ENCODE measurements at regions not wholly inside any gene's neighbourhood (a gene's known extent, or its start where the extent isn't known, plus 50 kb on each side); places are given as distances from the start of the nearest gene placed in this dataset.
A peak's percentile ranks its signal among the peaks of the same experiment; 100 is the strongest.

- TF ChIP-seq, protein P1, sequence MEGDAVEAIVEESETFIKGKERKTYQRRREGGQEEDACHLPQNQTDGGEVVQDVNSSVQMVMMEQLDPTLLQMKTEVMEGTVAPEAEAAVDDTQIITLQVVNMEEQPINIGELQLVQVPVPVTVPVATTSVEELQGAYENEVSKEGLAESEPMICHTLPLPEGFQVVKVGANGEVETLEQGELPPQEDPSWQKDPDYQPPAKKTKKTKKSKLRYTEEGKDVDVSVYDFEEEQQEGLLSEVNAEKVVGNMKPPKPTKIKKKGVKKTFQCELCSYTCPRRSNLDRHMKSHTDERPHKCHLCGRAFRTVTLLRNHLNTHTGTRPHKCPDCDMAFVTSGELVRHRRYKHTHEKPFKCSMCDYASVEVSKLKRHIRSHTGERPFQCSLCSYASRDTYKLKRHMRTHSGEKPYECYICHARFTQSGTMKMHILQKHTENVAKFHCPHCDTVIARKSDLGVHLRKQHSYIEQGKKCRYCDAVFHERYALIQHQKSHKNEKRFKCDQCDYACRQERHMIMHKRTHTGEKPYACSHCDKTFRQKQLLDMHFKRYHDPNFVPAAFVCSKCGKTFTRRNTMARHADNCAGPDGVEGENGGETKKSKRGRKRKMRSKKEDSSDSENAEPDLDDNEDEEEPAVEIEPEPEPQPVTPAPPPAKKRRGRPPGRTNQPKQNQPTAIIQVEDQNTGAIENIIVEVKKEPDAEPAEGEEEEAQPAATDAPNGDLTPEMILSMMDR (IDR thresholded peaks at IDR 0.05; ENCODE audit: low read depth, low read length, missing control alignments) = no peak
- DNase-seq (ENCODE audit: extremely low read depth, low read depth) = peak; percentile 37
- H3K4me3 ChIP-seq (replicated peaks; ENCODE audit: low read depth, low read length) = no peak overlapping the region
Measured at GRCh38 chr2:196399722-196400691, 228.6 kb upstream of the STK17B start.

DNA sequence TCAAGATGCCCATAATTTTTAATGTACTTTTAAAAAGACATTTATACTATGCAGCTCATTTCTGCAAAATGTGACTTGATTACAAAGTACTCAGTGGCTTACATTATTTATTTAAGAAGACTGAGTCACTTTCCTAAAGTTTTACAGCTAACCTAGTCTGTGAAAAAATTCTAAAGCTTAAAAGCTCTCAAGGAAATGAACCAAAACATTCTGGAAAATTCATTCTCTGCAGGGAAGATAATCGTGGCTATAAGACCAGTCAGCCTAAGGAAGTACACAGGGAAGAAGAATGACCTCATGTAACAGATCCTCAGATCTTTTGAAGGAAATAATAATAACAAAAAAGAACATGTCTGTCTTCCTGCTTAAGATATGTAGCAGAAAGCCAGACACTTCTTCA lies 232.1 kb upstream of the STK17B start:
- H3K4me3 ChIP-seq (replicated peaks; ENCODE audit: low read depth, low read length) = no peak overlapping the region
- TF ChIP-seq, protein P1 (IDR thresholded peaks at IDR 0.05; ENCODE audit: low read depth, low read length, missing control alignments) = no peak
- DNase-seq (ENCODE audit: extremely low read depth, low read depth) = no peak

- TF ChIP-seq, protein P1 (IDR thresholded peaks at IDR 0.05; ENCODE audit: low read depth, low read length, missing control alignments) = no peak
- no peak for DNase-seq (ENCODE audit: extremely low read depth, low read depth)
- no peak overlapping the region for H3K4me3 ChIP-seq (replicated peaks; ENCODE audit: low read depth, low read length)
Measured at GRCh38 chr2:196404276-196404675, 232.9 kb upstream of the STK17B start.

DNA sequence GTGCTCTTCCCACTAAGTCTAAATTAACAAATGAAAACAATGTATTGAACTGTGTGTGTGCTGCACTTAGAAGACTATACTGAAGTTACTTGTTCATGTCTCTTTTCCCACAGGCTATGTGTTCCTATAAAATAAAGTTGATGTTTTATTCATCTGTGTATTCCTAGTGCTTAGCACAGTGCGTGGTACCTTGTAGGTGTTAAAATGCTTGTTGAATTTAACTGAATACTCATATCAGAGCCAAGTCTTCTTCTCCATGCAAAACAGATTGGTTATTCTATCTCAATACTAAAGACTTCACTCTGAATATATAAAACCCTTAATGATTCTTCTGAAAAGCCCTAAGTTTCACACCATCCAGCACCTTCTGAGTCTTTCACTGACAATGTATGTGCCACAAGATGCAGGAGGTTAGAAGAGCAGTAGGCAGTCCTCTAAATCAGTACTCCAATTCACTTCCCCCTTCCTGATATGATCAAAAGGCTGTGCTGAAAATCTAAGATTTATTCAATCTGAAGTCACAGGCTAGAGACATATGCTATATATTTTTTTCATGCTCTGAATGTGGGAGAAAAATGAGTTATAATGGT lies 231.7 kb upstream of the CCDC150 start:
- no peak for DNase-seq (ENCODE audit: extremely low read depth, low read depth)
- TF ChIP-seq, protein P1 (IDR thresholded peaks at IDR 0.05; ENCODE audit: low read depth, low read length, missing control alignments) = no peak
- H3K4me3 ChIP-seq (replicated peaks; ENCODE audit: low read depth, low read length) = no peak overlapping the region

DNA sequence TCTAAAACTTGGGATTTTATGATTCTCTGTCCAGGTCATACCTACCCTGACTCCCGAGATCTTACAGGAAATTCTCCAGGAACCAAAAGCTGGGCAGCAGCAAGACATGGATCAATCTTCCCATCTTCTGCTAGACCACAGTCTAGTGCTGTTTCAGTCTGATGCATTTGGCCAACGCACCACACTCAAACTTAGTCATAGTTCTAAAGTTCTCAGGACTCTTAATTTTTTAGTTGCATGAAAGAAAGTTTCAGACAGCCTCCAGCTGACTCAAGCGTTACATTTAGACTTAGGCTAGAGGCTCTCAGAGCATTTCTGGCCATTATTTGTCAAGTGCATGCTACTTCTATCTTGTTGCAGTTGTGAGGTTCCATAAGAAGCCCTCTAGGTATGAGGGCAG lies 230.1 kb upstream of the CCDC150 start:
- DNase-seq (ENCODE audit: extremely low read depth, low read depth) = no peak
- no peak overlapping the region for H3K4me3 ChIP-seq (replicated peaks; ENCODE audit: low read depth, low read length)

DNA sequence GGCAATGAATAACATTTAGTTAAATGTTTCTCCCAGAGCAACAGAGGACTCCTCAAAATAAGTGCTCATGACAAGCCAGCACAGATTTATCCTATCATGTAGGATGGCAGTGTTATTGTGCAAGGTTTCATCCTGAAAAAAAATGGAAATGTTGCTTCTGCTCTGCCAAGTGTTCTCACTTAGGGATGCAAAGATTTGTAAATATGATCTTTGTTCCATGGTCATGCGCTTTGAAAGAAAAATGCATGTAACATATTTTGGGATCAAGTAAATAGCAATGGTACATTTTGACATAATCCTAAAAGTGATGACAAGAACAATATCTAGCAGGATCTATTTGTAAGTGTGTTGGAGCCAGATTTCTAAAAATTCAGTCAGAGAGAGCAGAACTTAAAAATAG lies 229.5 kb upstream of the CCDC150 start:
- TF ChIP-seq, protein P1 (IDR thresholded peaks at IDR 0.05; ENCODE audit: low read depth, low read length, missing control alignments) = no peak

More for the DNA sequence above, 230.1 kb upstream of the CCDC150 start:
- TF ChIP-seq, protein P1 (IDR thresholded peaks at IDR 0.05; ENCODE audit: low read depth, low read length, missing control alignments) = no peak

More for the DNA sequence above, 229.5 kb upstream of the CCDC150 start:
- no peak for DNase-seq (ENCODE audit: extremely low read depth, low read depth)
- no peak overlapping the region for H3K4me3 ChIP-seq (replicated peaks; ENCODE audit: low read depth, low read length)

Measured in HFF-Myc (cell line).